H54 (cell line): ENCODE measurements at regions not wholly inside any gene's neighbourhood (a gene's known extent, or its start where the extent isn't known, plus 50 kb on each side); places are given as distances from the start of the nearest gene placed in this dataset.

Source experiments
- DNase-seq: peaks from one replicate; pipeline ENCODE4 v3.0.0; 2011; ENCODE audit warnings: low spot score, mixed read lengths; ENCODE audit not compliant: insufficient read length
- FAIRE-seq: peaks from 3 replicates; lab custom pipeline; 2011; peaks lifted over from hg19 to GRCh38; lab: Jason Lieb, UNC
- POLR2A ChIP-seq: IDR thresholded peaks from 2 replicates; pipeline ENCODE4 v1.6.1; 2011; ENCODE audit warnings: low read depth, mild to moderate bottlenecking, low read length

DNA sequence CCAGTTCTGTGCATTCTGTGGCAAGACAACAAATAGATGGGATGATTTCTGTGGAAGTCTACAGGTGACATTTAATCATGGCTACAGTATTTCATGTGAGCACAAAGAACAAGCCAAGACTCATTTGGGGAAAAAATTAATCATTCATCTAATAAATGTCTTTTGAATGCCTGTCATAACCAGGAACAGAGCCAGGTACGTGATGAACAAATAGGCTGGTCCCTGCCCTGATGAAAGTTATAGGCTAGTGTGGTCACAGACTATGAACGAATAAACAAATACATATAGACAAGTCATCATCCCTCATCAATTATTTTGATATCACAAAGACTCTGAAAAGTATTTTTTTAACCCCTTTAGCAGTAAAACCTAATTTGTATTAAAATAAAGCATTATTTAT lies 226.4 kb upstream of the RRP15 start:
- FAIRE-seq (no peak), DNase-seq (no peak)
- no peak for TF ChIP-seq POLR2A

DNA sequence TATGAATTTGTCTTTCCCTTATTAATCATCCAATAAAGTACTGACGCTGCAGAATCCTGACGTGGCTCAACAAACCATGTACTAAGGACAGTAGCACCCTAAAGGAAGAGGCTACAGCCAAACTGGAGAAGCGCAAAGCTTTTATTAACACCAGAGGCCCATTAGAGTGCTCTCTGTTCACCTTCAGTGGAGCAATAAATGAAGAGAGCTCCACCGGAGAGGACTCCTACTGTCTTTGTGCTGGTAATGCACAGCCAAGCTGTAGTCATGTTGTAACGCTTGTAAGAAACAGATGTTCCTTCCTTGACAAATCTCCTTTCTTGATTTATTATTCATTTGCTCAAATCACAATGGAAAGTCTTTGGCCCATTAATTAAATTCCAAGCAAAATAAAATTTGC lies 220.7 kb upstream of the RRP15 start:
- DNase-seq (no peak), FAIRE-seq (no peak)
- TF ChIP-seq POLR2A: no peak

DNA sequence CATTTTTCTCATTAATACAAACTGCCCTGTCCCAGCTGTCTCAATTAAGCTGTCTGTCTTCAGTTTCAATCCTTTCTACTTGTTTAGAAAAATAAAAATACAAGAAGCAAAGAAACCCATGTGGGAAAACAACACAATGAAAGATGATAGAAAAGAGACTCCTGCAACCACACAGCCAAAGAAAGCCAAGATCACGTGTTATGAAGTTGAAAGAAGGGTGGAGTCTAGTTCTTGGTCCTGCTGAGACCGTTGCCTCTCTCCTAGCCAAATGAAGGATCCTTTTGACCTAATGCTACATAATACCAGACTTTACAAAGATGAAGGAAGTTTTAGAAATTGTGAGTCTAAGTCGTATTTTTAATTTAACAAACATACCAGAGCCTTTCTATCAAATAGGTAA lies 218.8 kb upstream of the RRP15 start:
- DNase-seq (no peak), FAIRE-seq (no peak)
- no peak for TF ChIP-seq POLR2A

DNA sequence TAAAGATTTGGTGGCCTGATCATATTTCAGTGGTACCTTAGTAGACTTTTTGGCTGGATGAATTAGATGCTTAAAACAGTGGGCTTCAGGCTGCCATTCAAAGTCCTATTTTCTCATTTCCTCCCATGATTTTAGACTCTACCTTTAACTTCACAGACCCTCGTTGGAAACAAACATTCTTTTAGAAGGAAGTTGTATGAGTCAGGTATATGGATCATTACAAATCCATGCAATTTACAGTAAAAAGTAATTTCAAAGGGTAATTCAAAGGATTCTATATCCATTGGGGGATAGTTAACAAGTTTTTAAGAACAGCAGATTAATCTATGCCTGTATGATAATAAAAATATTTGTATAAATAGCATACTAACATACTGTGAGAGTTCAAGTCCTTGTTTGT lies 216.9 kb upstream of the RRP15 start:
- no peak for TF ChIP-seq POLR2A
- DNase-seq (no peak), FAIRE-seq (no peak)

DNA sequence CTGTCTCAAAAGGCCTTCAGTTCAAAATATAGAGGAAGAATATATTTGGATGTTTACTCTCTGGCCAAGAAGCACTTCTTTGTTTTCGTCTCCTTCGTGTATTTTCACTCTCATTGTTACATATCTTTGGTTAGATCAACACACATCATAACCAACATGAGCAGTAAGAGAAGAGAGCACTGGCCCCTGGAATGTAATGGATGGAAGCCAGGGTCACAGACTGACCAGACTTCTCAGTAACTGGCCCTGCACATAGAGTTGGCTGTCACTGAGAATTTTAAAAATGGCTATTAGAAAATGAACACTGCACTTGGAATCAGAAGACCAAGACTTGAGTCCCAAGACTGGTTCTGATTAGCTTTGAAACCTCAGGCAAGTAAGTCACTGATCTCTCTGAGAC lies 215.9 kb upstream of the RRP15 start:
- no peak for FAIRE-seq
- DNase-seq: no peak
- no peak for TF ChIP-seq POLR2A

DNA sequence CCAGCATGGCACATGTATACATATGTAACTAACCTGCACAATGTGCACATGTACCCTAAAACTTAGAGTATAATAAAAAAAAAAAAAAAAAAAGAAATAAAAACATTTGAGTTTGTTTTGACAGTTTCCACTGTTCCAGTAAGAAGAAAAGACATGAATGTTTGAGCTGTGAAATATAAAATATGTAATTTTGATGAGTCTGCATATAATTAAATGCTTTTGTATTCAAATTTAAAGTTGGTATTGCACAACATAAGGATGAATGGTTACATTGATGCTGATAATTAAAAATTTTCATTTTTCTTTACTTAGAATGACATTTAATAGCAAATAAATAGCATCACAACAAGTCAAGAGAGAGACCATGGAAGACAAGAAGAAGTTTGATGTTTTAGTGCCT lies 212.0 kb upstream of the RRP15 start:
- no peak for TF ChIP-seq POLR2A
- FAIRE-seq (no peak), DNase-seq (no peak)

DNA sequence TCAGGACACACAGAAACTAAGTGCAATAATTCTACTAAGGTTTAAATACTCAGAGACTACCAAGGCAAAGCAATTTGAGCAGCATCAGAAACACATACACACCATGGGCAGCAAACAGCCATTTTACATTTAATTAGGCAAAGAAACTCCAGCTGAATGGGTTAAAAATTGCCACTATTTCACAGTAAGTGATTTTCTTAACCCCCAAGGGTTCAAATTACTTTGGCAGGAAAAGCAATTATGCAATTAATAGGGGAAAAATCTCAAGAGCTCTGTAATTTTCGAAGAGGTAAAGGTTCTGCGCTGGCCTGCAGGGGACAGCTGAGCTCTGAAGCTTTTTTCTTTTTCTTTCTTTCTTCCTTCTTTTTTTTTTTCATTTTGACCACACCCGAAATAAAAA lies 206.2 kb upstream of the RRP15 start:
- no peak for TF ChIP-seq POLR2A
- DNase-seq (no peak), FAIRE-seq (no peak)

DNA sequence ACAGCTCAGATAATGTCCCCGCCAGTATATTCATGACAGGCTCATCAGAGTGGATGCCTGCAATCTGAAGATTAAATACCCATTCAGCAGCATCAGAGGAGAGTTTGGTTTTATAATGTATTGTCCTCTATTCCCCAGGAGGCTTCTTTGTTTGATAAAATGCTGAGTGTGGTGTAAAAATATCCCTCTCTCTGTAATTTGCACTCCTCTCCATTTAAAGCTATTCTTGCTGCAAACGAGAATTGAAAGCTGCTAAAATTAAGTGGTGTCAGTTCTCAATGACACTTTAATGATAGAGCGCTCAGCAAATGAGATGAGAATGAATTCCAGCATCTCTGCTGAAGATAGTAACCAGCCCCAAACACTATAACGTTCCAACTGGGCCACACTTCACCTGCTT lies 205.7 kb upstream of the RRP15 start:
- FAIRE-seq (no peak), DNase-seq (no peak)
- TF ChIP-seq POLR2A: no peak

DNA sequence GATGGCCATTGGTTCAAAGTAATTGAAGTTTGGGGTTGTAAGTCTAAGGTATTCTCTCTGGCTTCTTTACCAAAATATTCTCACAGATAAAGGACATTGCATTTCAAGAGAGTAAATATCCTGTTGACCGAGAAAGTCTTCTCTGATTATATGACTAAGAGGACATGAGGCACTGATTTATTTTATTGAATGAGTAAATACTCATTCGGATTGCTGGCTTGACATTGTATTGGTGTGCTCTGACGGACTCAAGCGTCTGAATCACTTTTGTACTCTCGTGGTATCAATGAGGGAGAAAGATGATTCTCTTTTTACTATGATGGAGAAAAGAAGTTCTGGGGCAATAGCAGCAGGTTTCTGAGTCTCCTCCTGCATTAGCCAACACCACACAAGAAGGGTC lies 205.3 kb upstream of the RRP15 start:
- FAIRE-seq (no peak), DNase-seq (no peak)
- TF ChIP-seq POLR2A: no peak

DNA sequence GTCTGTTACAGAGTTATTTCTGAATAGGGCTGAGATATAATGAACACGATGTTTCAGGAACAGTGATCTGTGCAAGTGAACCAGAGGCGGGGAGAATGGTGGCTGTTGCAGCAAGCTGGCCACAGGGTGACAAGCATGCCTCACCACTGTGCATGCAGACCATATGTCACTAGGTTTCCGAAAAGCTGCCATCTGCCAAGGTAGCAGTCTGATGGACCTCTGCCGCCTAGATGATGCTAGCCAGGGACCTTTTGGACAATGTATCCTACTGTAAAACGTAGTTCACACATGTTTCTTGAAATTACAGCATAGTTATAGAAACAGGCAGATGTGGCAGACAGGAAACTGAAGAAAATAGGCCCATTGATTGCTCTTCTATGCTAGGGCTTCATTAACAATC lies 204.2 kb upstream of the RRP15 start:
- no peak for FAIRE-seq
- DNase-seq: no peak
- TF ChIP-seq POLR2A: no peak

DNA sequence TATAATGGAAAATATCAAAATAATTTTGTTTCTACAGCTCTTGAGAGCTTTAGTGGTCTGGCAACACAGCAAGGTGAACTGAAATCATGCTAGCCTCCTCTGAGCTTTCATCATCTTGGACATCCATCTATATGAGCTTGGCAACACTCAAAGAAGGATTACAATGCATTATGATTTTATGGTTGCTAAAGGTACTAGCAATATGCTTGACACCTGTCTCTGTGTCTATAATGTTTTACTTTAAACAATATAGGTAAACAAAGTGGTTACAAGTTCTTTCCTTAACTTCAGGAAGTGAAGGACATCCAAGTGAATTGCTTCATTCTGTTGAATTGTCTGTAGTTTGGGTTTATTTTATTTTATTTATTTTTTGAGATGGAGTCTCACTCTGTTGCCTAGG lies 203.7 kb upstream of the RRP15 start:
- no peak for TF ChIP-seq POLR2A
- DNase-seq (no peak), FAIRE-seq (no peak)

DNA sequence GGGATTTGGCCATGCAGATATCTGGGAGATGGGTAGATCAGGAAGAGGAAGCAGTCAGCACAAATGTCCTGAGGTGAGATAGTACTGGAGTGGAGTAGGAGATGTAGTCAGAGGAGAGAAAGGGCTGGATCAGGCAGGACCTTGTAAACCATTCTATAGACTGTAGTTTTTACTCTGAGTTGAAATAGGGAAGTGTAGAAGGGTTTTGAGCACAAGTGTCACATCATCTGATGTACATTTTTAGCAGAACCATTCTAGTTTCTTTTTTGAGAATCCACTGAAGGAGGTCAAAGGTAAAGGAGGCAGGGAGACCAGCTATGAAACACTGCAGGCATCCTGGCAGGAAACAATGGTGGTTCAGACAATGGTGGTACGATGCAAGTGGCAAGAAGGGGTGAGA lies 194.6 kb upstream of the RRP15 start:
- no peak for DNase-seq
- FAIRE-seq: no peak
- TF ChIP-seq POLR2A: no peak

DNA sequence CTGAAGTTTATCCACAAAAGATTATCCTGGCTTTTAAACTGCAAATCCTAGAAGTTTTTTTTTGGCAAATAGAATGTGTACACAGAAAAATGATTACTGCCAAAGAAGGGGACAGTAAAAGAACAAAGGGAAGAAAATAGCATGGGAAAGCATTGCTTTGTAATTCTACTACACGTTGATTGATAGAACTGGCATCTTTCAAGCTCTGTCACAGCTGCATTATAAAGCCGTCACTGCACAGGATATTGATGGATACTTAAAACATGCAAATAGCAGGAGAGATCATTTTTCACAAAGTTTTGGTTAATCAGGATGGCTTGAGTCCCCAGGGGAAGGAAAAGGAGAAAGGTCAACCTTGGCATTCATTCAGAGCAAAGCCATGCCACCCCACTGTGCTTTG lies 183.7 kb upstream of the RRP15 start:
- DNase-seq: no peak
- TF ChIP-seq POLR2A: no peak
- FAIRE-seq: no peak

DNA sequence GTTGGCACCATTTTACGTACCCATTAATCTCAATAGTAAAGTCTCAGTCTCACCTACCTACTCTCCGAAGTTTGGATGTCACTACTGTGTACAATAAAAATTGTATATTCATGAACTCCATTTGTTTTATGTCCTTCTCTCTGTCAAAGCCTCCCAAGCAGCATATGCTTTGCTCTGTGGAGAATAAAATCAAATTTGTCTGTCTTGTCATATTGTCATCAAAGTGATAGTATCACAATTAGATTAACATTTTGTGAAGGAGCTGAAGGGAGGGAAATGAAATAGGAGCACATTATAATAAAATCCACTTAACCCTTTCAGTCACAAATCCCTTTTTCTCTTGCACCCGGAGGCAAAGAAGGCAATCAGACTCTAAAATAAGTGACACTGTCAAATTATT lies 177.1 kb upstream of the RRP15 start:
- FAIRE-seq (no peak), DNase-seq (no peak)
- no peak for TF ChIP-seq POLR2A

DNA sequence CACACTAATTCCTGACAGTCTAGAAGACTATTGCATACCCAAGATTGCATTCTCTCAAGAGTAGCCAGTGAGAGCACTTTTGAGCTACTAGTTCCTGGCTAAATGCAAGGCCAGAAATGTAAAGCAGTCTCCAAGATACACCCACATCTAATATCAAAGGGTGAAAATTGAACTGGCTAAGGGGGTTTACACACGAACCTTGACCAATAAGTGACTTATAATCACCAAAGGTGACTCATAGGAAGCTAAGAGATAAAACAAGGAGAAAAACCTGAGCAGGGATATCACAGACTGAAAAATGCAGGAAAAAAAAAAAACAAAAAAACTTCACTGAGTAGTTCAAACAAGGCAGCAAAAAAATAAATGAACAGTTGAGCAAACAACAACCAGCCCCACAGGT lies 172.2 kb upstream of the RRP15 start:
- DNase-seq: no peak
- TF ChIP-seq POLR2A: no peak
- no peak for FAIRE-seq

DNA sequence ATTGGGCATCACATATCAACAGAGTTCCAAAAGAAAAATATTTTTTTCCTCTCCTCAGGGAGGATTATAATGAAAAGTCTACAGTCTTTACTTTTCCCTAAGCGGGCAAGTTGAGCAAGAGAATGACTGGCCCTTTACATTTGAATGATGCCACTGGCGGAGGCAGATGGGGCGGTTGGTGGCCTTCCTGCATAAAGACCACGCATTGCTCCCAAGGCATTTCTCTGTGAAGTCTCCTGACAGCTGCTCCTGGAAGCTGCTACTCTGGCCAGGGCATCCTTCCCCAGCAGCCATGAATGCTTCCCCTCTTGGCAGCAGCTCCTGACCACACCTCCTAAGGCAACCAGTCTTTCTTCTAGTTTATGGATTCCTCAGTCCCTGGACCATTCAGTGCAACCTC lies 161.1 kb upstream of the RRP15 start:
- FAIRE-seq: no peak
- DNase-seq: no peak
- no peak for TF ChIP-seq POLR2A
